ENCODE measurements at regions not wholly inside any gene's neighbourhood (a gene's known extent, or its start where the extent isn't known, plus 50 kb on each side); places are given as distances from the start of the nearest gene placed in this dataset.
"Not testable (repeated sequence)": the region's sequence is repeated elsewhere in the genome, so short reads cannot be mapped to it uniquely, and the experiment has no call there.

DNA sequence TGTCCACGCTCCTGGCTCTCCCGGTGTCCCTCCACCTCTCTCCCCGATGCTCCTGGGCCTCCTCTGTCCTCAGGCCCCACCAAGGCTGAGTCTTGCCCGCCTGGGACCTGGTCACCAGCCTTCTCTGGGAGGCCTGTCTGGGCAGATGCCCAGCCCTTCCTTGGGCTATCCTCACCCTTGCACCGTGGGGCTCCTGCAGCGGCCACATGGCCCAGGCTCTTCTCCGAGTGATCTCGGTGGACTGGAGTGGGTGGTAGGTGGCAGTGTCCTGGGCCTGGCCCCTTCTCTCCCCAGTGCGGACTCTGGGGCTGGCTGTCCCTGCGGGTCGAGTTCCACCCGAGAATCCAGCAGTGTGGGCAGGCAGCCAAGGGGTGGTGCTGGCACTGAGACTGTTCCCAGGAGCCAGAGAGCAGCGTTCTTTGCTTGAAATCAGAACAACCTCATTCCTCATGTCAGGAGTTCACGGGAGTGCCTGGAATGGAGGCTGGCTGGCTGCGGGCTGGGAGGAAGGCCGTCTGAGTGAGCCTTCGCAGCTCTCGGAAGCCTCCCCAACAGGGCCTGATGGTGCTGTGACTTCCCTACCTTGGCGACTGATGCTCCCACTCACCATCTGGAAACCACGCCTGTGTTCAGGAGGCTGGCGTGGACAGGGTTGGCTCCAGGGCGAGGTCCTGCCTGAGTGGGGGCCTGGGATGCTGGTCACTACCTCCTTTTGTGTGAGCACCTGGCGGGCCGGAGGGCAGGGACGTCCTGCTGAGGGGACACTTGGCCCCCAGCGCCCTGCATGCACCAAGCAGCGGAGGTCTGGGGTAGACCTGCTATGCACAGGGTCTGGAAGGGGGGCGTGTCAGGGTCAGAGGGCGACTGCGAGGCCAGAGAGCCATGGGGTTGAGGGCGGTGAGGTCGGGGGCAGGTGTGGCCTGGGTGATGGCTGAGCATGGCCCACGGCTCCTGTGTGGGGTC is 113.9 kb downstream of the TMEM121 start:
- DNase-seq (ENCODE audit: low read depth): not testable (repeated sequence)

GRCh38 chr14:105641075-105641937 is 114.9 kb downstream of the TMEM121 start:
- DNase-seq (ENCODE audit: low read depth): no peak

GRCh38 chr14:105641951-105642350 is 115.6 kb downstream of the TMEM121 start:
- not testable (repeated sequence) for DNase-seq (ENCODE audit: low read depth)

GRCh38 chr14:105642486-105642885 is 116.1 kb downstream of the TMEM121 start:
- DNase-seq (ENCODE audit: low read depth): not testable (repeated sequence)

DNA sequence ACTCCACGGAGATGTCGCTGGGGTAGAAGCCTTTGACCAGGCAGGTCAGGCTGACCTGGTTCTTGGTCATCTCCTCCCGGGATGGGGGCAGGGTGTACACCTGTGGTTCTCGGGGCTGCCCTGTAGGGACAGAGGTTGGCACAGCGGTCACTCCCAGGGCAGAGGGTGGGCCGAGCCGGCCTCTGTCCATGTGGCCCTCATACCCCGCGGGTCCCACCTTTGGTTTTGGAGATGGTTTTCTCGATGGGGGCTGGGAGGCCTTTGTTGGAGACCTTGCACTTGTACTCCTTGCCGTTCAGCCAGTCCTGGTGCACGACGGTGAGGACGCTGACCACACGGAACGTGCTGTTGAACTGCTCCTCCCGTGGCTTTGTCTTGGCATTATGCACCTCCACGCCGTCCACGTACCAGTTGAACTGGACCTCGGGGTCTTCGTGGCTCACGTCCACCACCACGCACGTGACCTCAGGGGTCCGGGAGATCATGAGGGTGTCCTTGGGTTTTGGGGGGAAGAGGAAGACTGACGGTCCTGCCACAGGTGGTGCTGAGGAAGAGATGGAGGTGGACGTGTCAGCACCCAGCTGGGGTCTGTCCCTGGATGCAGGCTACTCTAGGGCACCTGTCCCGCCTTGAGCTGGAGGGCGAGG is 117.1 kb downstream of the TMEM121 start:
- not testable (repeated sequence) for DNase-seq (ENCODE audit: low read depth)

GRCh38 chr14:105644053-105644435 is 117.7 kb downstream of the TMEM121 start:
- not testable (repeated sequence) for DNase-seq (ENCODE audit: low read depth)

DNA sequence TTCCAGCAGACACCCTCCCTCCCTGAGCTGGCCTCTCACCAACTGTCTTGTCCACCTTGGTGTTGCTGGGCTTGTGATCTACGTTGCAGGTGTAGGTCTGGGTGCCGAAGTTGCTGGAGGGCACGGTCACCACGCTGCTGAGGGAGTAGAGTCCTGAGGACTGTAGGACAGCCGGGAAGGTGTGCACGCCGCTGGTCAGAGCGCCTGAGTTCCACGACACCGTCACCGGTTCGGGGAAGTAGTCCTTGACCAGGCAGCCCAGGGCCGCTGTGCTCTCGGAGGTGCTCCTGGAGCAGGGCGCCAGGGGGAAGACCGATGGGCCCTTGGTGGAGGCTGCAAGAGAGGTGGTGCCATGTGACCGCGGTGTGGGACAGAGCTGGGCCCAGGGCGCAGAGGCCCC is 118.1 kb downstream of the TMEM121 start:
- DNase-seq (ENCODE audit: low read depth): not testable (repeated sequence)

DNA sequence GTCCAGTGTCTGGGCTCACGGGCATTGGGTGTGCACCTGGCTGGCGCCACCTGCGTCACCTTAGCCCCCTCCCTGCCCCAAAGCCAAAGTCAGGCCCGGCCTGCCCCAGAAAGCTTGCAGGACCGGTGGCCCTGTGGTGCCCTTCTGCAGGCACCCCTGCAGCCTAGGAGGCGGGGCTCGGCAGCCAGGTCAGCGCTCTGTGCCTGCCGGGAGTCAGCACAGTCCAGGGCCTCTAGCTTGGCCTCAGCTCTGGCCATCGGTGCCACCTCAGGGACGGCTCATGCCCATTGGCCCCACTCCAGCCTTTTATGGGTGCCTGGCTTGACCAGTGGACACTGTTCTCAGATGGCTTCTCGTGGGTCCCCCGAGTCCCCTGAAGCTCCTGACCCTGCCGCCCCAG is 118.5 kb downstream of the TMEM121 start:
- DNase-seq (ENCODE audit: low read depth): not testable (repeated sequence)

- DNase-seq (ENCODE audit: low read depth): not testable (repeated sequence)
Measured at GRCh38 chr14:105645389-105645788, 119.0 kb downstream of the TMEM121 start.

GRCh38 chr14:105646175-105646574 is 119.8 kb downstream of the TMEM121 start:
- no peak for DNase-seq (ENCODE audit: low read depth)

DNA sequence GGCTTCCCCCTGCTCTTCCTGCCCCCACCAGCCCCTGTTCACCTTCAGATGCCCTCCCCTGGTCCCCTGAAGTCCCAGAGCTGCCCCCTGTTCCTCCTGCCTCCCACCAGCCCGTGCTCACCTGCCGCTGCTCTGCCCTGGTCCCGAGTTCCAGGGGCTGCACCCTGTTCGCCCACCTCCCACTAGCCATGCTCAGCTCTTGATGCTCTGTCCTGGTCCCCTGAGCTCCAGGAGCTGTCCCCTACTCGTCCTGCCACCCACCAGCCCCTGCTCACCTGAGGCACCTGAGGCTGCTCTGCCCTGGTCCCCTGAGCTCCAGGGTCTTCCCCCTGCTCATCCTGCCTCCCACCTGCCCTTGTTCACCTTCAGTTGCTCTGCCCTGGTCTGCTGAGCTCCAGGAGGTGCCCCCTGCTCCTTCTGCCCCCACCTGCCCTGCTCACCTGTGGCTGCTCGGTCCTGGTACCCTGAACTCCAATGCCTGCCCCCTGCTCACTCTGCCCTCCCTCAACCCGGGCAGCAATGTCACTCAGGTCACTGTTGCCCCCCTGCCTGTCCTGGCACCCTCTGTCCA is 120.4 kb downstream of the TMEM121 start:
- DNase-seq (ENCODE audit: low read depth): not testable (repeated sequence)

GRCh38 chr14:105647426-105647783 is 121.0 kb downstream of the TMEM121 start:
- DNase-seq (ENCODE audit: low read depth): not testable (repeated sequence)

DNA sequence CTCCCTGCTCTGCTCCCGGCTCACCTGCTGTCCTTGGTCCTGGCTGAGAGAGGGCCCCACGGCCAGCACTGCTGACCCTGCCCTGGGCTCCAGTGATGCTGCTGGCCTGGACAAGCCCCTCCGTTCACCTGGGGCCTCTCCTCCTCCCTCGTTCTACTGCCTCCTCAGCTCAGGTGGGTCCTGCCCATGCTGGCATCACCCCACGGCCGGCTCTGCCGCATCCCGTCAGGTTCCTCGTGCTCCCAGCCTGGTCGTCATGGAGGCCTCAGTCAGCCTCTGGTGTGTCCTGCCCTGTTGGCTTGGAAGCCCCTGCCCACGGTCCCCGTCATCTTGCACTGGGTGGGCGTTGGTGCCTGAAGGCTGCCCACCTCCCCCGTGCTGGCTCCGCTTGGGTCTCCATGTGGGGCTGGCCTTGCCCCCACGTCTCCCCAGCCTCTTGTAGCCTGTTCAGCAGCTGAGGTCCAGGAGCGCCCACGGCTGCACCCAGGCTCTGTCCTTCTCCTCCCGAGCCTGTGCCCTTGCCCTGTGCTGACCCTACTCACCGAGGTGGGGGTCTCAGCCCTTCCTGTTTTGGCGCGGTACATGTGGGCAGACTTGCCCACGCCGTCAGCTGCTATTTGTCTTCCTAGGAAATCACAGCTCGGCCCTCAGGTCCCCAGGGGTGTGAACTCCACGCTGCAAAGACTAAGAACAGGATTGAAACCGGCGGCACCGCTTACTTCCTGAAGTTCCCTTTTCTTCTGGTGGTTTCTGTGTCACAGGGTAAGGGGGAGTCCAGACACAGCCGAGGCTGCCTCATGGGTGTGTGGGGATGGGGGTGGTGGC is 121.6 kb downstream of the TMEM121 start:
- no peak for DNase-seq (ENCODE audit: low read depth)

GRCh38 chr14:105648609-105649535 is 122.5 kb downstream of the TMEM121 start:
- DNase-seq (ENCODE audit: low read depth): not testable (repeated sequence)

- DNase-seq (ENCODE audit: low read depth): not testable (repeated sequence)
Measured at GRCh38 chr14:105652317-105652716, 125.9 kb downstream of the TMEM121 start.

DNA sequence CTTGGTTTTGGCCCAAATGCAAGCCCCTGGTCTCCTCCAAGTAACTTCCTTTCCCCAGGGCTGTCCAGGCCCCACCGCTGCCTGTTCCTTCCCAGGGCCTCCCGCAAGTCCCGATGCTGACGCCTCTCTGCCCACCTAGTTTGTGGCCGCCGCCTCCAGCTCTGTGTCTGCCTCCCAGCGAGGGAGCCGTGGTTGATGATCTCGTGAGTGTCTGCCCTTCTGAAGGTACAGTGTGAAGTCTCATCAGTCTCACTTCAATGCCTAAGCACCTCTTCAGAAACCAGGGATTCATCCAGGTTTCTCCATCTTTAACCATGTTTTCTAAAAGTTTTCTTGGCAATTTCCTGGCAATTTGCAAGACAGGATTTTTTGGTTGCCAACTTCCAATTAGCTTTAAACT is 127.5 kb downstream of the TMEM121 start:
- not testable (repeated sequence) for DNase-seq (ENCODE audit: low read depth)

DNA sequence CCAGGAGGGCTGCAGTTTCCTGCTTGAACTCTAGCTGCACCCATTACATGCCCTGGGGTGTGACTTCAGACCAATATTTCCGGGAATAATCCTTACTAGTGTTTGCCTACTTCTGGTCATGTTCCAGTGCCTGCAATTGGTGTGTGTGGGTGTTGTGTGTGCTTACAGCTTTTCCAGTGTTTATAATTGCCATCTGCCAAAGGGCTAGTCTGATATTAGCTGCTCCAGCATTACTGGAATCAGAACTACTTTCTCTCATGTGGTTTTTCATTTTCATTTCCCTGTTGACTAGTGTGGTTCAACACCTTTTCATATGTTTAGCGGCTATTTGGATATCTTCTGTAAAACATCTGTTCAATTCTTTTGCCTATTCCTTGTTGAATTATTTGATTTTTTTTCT is 132.9 kb downstream of the TMEM121 start:
- not testable (repeated sequence) for DNase-seq (ENCODE audit: low read depth)

DNA sequence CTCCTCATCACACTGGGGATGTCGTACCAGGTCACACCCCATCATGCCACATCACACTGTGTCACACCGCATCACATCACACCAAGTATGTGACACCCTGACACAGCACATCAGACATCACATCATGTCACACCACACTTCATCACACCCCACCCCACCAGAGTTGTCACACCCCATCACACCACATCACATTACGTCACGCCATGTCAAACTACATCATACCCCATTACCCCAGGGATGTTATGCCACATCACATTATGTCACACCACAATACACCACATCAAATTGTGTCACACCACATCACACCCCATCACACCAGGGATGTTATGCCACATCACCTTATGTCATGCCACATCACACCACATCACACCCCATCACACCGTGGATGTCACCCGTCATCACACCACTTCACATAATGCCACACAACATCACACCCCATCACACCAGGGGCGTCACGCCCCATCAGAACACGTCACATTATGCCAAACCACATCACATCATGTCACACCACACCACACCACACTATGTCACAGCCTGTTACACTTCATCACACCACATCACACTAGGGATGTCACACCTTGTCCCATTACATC is 133.6 kb downstream of the TMEM121 start:
- DNase-seq (ENCODE audit: low read depth): no peak

DNA sequence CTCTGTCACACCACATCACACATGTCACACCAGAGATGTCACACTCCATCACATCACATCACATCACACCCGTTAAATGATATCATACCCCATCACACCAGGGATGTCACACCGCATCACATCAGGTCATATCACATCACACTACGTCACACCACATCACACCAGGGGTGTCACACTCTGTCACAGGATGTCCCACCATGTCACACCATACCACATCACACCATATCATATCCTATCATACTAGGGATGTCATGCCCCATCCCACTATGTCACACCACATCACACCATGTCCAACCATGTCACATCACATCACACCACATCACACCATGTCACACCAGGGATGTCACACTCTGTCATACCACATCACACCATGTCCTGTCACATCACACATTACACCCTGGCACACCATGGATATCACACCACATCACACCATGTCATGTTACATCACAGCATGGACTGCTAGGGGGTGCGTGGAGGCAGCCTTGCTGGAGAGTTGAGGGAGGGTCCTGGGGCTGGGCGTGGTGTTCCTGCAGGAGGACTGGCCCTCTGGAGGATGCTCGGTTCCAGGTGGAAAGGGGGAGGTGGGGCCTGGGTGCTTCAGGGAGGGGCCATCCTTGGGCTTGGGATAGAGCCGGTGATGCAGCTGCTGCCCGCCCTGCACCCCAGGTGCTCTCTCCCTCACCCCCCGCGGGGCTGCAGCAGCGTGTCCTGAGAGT is 134.6 kb downstream of the TMEM121 start:
- DNase-seq (ENCODE audit: low read depth): no peak
